Endothelial cell (in vitro differentiated cells): ENCODE measurements at regions not wholly inside any gene's neighbourhood (a gene's known extent, or its start where the extent isn't known, plus 50 kb on each side); places are given as distances from the start of the nearest gene placed in this dataset.

Source experiments
- DNase-seq: peaks from one replicate; pipeline ENCODE4 v3.0.0; 2021; ENCODE audit warnings: low spot score
- H3K27ac Mint-ChIP-seq: one replicate; pipeline ENCODE4 v1.8.0; 2021; ENCODE audit warnings: mixed read lengths, inconsistent platforms; ENCODE audit not compliant: unreplicated experiment
- H3K27me3 Mint-ChIP-seq: one replicate; pipeline ENCODE4 v1.8.0; 2021; ENCODE audit warnings: mild to moderate bottlenecking, moderate library complexity, mixed read lengths, inconsistent platforms; ENCODE audit not compliant: unreplicated experiment
- H3K36me3 Mint-ChIP-seq: one replicate; pipeline ENCODE4 v1.8.0; 2021; ENCODE audit warnings: mild to moderate bottlenecking, low read depth, mixed read lengths, inconsistent platforms; ENCODE audit not compliant: unreplicated experiment
- H3K4me1 Mint-ChIP-seq: one replicate; pipeline ENCODE4 v1.8.0; 2021; ENCODE audit warnings: mild to moderate bottlenecking, mixed read lengths, inconsistent platforms; ENCODE audit not compliant: unreplicated experiment
- H3K4me3 Mint-ChIP-seq: one replicate; pipeline ENCODE4 v1.8.0; 2021; ENCODE audit warnings: mild to moderate bottlenecking, mixed read lengths, inconsistent platforms; ENCODE audit not compliant: unreplicated experiment
- H3K9me3 Mint-ChIP-seq: one replicate; pipeline ENCODE4 v1.8.0; 2021; ENCODE audit warnings: mixed read lengths, inconsistent platforms; ENCODE audit not compliant: unreplicated experiment
- TF ChIP-seq, protein P1 (sequence below): fragments of 200-600 bp; sonication (generic); IDR thresholded peaks from one replicate; pipeline ENCODE4 v1.5.0; 2021; ENCODE audit warnings: antibody characterized with exemption; ENCODE audit not compliant: unreplicated experiment

GRCh38 chr7:149714081-149714909 lies 59.1 kb downstream of the ZNF467 start:
- peak overlapping the region; percentile 85 for H3K4me3 Mint-ChIP-seq
- DNase-seq = peak; percentile 97
- TF ChIP-seq, protein P1, sequence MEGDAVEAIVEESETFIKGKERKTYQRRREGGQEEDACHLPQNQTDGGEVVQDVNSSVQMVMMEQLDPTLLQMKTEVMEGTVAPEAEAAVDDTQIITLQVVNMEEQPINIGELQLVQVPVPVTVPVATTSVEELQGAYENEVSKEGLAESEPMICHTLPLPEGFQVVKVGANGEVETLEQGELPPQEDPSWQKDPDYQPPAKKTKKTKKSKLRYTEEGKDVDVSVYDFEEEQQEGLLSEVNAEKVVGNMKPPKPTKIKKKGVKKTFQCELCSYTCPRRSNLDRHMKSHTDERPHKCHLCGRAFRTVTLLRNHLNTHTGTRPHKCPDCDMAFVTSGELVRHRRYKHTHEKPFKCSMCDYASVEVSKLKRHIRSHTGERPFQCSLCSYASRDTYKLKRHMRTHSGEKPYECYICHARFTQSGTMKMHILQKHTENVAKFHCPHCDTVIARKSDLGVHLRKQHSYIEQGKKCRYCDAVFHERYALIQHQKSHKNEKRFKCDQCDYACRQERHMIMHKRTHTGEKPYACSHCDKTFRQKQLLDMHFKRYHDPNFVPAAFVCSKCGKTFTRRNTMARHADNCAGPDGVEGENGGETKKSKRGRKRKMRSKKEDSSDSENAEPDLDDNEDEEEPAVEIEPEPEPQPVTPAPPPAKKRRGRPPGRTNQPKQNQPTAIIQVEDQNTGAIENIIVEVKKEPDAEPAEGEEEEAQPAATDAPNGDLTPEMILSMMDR = no peak
- peaks cover 14% of the 10 kb centered on the region for H3K27me3 Mint-ChIP-seq
- peaks cover 11% of the 10 kb centered on the region for H3K9me3 Mint-ChIP-seq
- no peak overlapping the region for H3K27ac Mint-ChIP-seq
- H3K36me3 Mint-ChIP-seq = peaks cover 20% of the 10 kb centered on the region
- peaks cover 10% of the 10 kb centered on the region for H3K4me1 Mint-ChIP-seq

DNA sequence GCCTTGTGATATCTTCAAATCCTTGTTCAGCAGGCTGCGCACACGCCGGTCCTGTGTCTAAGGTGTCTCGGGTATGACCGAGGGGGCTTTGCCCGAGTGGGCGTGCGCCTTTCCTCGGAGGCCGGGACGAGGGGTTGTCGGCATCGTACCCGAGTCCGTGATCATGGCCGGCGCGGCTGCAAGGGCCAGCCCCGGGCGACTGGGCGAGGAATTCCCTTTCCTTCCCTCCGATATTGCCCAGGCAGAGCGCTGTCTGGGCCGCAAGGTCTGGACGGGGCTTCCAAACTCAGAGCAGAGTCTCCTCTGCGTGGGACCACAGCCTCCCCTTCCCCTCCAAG lies 59.7 kb downstream of the ZNF467 start:
- H3K4me3 Mint-ChIP-seq = peak overlapping the region; percentile 73
- TF ChIP-seq, protein P1 = no peak
- H3K27ac Mint-ChIP-seq = no peak overlapping the region
- peaks cover 19% of the 10 kb centered on the region for H3K36me3 Mint-ChIP-seq
- peaks cover 11% of the 10 kb centered on the region for H3K9me3 Mint-ChIP-seq
- peaks cover 10% of the 10 kb centered on the region for H3K4me1 Mint-ChIP-seq
- H3K27me3 Mint-ChIP-seq = peaks cover 14% of the 10 kb centered on the region
- peak; percentile 6 for DNase-seq

GRCh38 chr7:149713061-149713730 lies 60.2 kb downstream of the ZNF467 start:
- TF ChIP-seq, protein P1 = no peak
- peaks cover 17% of the 10 kb centered on the region for H3K36me3 Mint-ChIP-seq
- DNase-seq = no peak
- no peak overlapping the region for H3K27ac Mint-ChIP-seq
- H3K4me1 Mint-ChIP-seq = peaks cover 10% of the 10 kb centered on the region
- H3K4me3 Mint-ChIP-seq = peak overlapping the region; percentile 73
- peaks cover 12% of the 10 kb centered on the region for H3K27me3 Mint-ChIP-seq
- peaks cover 11% of the 10 kb centered on the region for H3K9me3 Mint-ChIP-seq

- Mint-ChIP-seq H3K4me3 (no peak overlapping the region), H3K27ac (peak overlapping the region; percentile 13), H3K27me3 (peaks cover 12% of the 10 kb centered on the region), H3K4me1 (peaks cover 26% of the 10 kb centered on the region), H3K9me3 (peaks cover 11% of the 10 kb centered on the region), H3K36me3 (peaks cover 17% of the 10 kb centered on the region)
- no peak for DNase-seq
- TF ChIP-seq, protein P1 = no peak
Observed at GRCh38 chr7:149708026-149708425, 65.4 kb downstream of the ZNF467 start.

GRCh38 chr7:149707448-149707886 lies 65.9 kb downstream of the ZNF467 start:
- Mint-ChIP-seq H3K27me3 (peaks cover 12% of the 10 kb centered on the region), H3K4me1 (peaks cover 26% of the 10 kb centered on the region), H3K36me3 (peaks cover 17% of the 10 kb centered on the region), H3K4me3 (peak overlapping the region; percentile 77), H3K9me3 (peaks cover 11% of the 10 kb centered on the region), H3K27ac (peak overlapping the region; percentile 7)
- TF ChIP-seq, protein P1 = no peak
- DNase-seq = peak; percentile 58
